ENCODE measurements at regions not wholly inside any gene's neighbourhood (a gene's known extent, or its start where the extent isn't known, plus 50 kb on each side); places are given as distances from the start of the nearest gene placed in this dataset.

GRCh38 chr5:50964746-50965653, 298.6 kb downstream of the PARP8 start:
- no peak for DNase-seq

- no peak for DNase-seq
Measured at GRCh38 chr5:50965654-50966375, 299.4 kb downstream of the PARP8 start.

- DNase-seq = no peak
Measured at GRCh38 chr5:50967009-50967562, 300.6 kb downstream of the PARP8 start.

GRCh38 chr5:50967563-50968355, 301.3 kb downstream of the PARP8 start:
- no peak for DNase-seq

GRCh38 chr5:50968356-50969149, 302.1 kb downstream of the PARP8 start:
- DNase-seq = no peak

- no peak for DNase-seq
Measured at GRCh38 chr5:50969151-50970031, 303.0 kb downstream of the PARP8 start.

GRCh38 chr5:50975840-50976239, 309.4 kb downstream of the PARP8 start:
- DNase-seq = no peak

GRCh38 chr5:50978924-50979323, 312.5 kb downstream of the PARP8 start:
- no peak for DNase-seq

- no peak for DNase-seq
Measured at GRCh38 chr5:50984640-50985039, 318.2 kb downstream of the PARP8 start.

GRCh38 chr5:50990296-50990924, 324.0 kb downstream of the PARP8 start:
- no peak for DNase-seq

- DNase-seq = no peak
Measured at GRCh38 chr5:50995285-50995942, 329.0 kb downstream of the PARP8 start.

GRCh38 chr5:51001227-51001923, 334.9 kb downstream of the PARP8 start:
- DNase-seq = no peak

- no peak for DNase-seq
Measured at GRCh38 chr5:51002368-51002767, 335.9 kb downstream of the PARP8 start.

- no peak for DNase-seq
Measured at GRCh38 chr5:51013036-51013435, 346.6 kb downstream of the PARP8 start.

- no peak for DNase-seq
Measured at GRCh38 chr5:51018423-51018822, 352.0 kb downstream of the PARP8 start.

GRCh38 chr5:51024263-51024662, 357.8 kb downstream of the PARP8 start:
- no peak for DNase-seq

- no peak for DNase-seq
Measured at GRCh38 chr5:51027271-51027670, 356.0 kb upstream of the ISL1 start.

GRCh38 chr5:51028394-51028793, 354.9 kb upstream of the ISL1 start:
- no peak for DNase-seq

GRCh38 chr5:51033215-51033614, 350.0 kb upstream of the ISL1 start:
- DNase-seq = no peak

Measured in NCI-H1930 (cell line).